ENCODE measurements at regions not wholly inside any gene's neighbourhood (a gene's known extent, or its start where the extent isn't known, plus 50 kb on each side); places are given as distances from the start of the nearest gene placed in this dataset.

DNA sequence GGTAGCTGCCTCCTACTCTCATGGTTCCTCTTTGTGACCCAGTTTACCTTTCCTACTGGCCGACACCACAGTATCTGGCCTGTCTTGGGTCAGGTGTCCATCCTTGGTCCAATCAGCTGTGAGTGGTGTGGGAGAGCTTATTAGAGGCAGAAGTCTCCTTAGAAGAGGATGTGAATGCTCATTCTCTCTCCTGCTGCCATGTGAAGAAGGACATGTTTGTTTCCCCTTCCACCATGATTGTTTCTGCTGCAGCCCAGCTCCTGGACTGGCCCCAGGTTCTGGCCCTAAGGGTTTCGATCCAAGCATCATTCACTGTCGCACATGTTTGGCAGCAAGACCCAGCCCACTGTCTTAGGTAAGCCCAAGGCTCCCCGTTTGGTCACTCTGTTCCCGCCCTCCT is 55.3 kb upstream of the TGIF1 start:
- TF ChIP-seq, protein P1, sequence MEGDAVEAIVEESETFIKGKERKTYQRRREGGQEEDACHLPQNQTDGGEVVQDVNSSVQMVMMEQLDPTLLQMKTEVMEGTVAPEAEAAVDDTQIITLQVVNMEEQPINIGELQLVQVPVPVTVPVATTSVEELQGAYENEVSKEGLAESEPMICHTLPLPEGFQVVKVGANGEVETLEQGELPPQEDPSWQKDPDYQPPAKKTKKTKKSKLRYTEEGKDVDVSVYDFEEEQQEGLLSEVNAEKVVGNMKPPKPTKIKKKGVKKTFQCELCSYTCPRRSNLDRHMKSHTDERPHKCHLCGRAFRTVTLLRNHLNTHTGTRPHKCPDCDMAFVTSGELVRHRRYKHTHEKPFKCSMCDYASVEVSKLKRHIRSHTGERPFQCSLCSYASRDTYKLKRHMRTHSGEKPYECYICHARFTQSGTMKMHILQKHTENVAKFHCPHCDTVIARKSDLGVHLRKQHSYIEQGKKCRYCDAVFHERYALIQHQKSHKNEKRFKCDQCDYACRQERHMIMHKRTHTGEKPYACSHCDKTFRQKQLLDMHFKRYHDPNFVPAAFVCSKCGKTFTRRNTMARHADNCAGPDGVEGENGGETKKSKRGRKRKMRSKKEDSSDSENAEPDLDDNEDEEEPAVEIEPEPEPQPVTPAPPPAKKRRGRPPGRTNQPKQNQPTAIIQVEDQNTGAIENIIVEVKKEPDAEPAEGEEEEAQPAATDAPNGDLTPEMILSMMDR (tag by site-specific recombination; IDR thresholded peaks at IDR 0.05) = no peak
- no peak for TF ChIP-seq ZBTB8A (tag by site-specific recombination; IDR thresholded peaks at IDR 0.05)
- no peak for TF ChIP-seq OSR2 (tag by site-specific recombination; IDR thresholded peaks at IDR 0.05)
- no peak for TF ChIP-seq ZNF324 (tag by site-specific recombination; IDR thresholded peaks at IDR 0.05)
- no peak for TF ChIP-seq YY1 (tag by site-specific recombination; IDR thresholded peaks at IDR 0.05)
- TF ChIP-seq HOXA7 (CRISPR knock-in tag; IDR thresholded peaks at IDR 0.05; ENCODE audit: borderline replicate concordance) = no peak
- TF ChIP-seq, protein P2, sequence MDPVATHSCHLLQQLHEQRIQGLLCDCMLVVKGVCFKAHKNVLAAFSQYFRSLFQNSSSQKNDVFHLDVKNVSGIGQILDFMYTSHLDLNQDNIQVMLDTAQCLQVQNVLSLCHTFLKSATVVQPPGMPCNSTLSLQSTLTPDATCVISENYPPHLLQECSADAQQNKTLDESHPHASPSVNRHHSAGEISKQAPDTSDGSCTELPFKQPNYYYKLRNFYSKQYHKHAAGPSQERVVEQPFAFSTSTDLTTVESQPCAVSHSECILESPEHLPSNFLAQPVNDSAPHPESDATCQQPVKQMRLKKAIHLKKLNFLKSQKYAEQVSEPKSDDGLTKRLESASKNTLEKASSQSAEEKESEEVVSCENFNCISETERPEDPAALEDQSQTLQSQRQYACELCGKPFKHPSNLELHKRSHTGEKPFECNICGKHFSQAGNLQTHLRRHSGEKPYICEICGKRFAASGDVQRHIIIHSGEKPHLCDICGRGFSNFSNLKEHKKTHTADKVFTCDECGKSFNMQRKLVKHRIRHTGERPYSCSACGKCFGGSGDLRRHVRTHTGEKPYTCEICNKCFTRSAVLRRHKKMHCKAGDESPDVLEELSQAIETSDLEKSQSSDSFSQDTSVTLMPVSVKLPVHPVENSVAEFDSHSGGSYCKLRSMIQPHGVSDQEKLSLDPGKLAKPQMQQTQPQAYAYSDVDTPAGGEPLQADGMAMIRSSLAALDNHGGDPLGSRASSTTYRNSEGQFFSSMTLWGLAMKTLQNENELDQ (tag by site-specific recombination; IDR thresholded peaks at IDR 0.05; ENCODE audit: low read depth) = no peak
- TF ChIP-seq ZNF792 (tag by site-specific recombination; IDR thresholded peaks at IDR 0.05) = no peak
- TF ChIP-seq ZNF274 (IDR thresholded peaks at IDR 0.05; ENCODE audit: low read length) = no peak
- no peak for TF ChIP-seq ZNF274 (tag by site-specific recombination; IDR thresholded peaks at IDR 0.05; ENCODE audit: borderline replicate concordance)
- no peak for TF ChIP-seq ZFP37 (tag by site-specific recombination; IDR thresholded peaks at IDR 0.05)
- no peak for TF ChIP-seq ZNF830 (tag by site-specific recombination; IDR thresholded peaks at IDR 0.05; ENCODE audit: low read depth)
- TF ChIP-seq REST (tag by site-specific recombination; IDR thresholded peaks at IDR 0.05) = no peak
